ENCODE measurements at regions not wholly inside any gene's neighbourhood (a gene's known extent, or its start where the extent isn't known, plus 50 kb on each side); places are given as distances from the start of the nearest gene placed in this dataset.

DNA sequence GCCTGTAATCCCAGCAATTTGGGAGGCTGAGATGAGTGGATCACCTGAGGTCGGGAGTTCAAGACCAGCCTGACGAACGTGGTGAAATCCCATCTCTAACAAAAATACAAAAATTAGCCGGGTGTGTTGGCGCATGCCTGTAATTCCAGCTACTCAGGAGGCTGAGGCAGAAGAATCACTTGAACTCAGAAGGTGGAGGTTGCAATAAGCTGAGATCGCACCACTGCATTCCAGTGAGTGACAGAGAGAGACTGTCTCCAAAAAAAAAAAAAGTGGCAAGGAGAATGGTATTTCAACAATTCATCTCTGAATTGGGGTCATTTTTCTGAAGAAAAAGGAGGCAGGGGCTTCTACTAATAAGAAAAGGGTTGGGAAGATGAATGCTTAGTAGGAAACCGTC lies 111.5 kb upstream of the NHSL1 start:
- Histone ChIP-seq H3K9me3 (ENCODE audit: low read depth, low read length, poor library complexity, severe bottlenecking) (no peaks in the 10 kb centered on the region), H3K4me1 (ENCODE audit: insufficient read depth, low read length, poor library complexity, severe bottlenecking) (peaks cover 4% of the 10 kb centered on the region), H3K27ac (ENCODE audit: low read depth, low read length, poor library complexity, severe bottlenecking) (no peak overlapping the region), H3K4me3 (ENCODE audit: low read depth, low read length, poor library complexity, severe bottlenecking) (no peak overlapping the region), H3K27me3 (replicated peaks; ENCODE audit: insufficient read depth, low read depth, low read length, poor library complexity) (no peaks in the 10 kb centered on the region), H3K36me3 (ENCODE audit: insufficient read depth, low read length, poor library complexity, severe bottlenecking) (no peaks in the 10 kb centered on the region)
- DNase-seq (ENCODE audit: low spot score) = no peak
- no TSS peak for BruUV-seq (replicated peaks)
- POLR2A ChIA-PET (ENCODE audit: low non-redundant PET) = no interaction called here
- CTCF ChIA-PET = no interaction called here
- TF ChIP-seq, protein P1, sequence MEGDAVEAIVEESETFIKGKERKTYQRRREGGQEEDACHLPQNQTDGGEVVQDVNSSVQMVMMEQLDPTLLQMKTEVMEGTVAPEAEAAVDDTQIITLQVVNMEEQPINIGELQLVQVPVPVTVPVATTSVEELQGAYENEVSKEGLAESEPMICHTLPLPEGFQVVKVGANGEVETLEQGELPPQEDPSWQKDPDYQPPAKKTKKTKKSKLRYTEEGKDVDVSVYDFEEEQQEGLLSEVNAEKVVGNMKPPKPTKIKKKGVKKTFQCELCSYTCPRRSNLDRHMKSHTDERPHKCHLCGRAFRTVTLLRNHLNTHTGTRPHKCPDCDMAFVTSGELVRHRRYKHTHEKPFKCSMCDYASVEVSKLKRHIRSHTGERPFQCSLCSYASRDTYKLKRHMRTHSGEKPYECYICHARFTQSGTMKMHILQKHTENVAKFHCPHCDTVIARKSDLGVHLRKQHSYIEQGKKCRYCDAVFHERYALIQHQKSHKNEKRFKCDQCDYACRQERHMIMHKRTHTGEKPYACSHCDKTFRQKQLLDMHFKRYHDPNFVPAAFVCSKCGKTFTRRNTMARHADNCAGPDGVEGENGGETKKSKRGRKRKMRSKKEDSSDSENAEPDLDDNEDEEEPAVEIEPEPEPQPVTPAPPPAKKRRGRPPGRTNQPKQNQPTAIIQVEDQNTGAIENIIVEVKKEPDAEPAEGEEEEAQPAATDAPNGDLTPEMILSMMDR (conservative IDR thresholded peaks at IDR 0.05; ENCODE audit: low read depth, low read length) = no peak
- no peak for TF ChIP-seq EZH2 (IDR thresholded peaks at IDR 0.05; ENCODE audit: borderline replicate concordance, low read depth, low read length, poor library complexity, severe bottlenecking)
- intact Hi-C loops (cut with micrococcal nuclease; ENCODE audit: unreplicated experiment) = no loop called here

DNA sequence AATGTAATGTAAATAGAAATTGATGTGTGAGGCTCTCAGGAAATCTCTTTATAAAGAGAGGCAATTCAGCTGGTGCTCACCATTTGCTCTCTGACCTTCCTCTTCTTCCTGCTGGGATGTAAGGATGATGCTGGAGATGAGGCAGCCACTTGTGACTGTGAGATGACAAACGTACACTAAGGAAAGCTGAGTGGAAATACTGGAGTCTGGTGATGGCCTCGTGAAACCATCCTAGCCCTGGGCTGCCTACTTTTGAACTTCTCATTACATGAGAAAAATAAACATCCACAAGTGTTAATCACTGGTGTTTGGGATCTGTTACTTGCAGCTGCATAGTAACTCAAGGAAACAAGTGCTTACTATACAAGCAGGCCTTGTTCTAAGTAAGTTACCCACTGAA lies 114.9 kb upstream of the NHSL1 start:
- POLR2A ChIA-PET (ENCODE audit: low non-redundant PET) = no interaction called here
- BruUV-seq (replicated peaks) = no TSS peak
- TF ChIP-seq, protein P1 (conservative IDR thresholded peaks at IDR 0.05; ENCODE audit: low read depth, low read length) = no peak
- no peak for TF ChIP-seq EZH2 (IDR thresholded peaks at IDR 0.05; ENCODE audit: borderline replicate concordance, low read depth, low read length, poor library complexity, severe bottlenecking)

DNA sequence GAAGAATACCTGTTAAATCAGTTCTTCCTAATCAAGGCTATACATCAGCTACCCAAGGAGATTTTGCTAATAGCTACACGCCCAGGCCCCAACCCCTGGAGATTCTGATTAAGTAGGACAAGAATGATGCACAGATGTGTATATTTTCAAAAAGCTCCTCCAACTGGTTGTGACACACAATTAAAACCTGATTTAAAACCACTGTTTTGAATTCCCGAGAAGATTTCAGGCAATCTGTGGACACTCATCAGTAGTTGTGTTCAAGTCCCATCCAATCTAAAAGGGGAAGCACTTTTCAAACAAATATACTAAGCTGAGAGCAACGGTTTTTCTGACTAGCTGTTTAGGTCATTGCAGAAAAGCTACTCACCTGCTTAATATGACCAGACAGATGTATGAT lies 118.9 kb upstream of the NHSL1 start:
- Histone ChIP-seq H3K4me3 (ENCODE audit: low read depth, low read length, poor library complexity, severe bottlenecking) (no peak overlapping the region), H3K4me1 (ENCODE audit: insufficient read depth, low read length, poor library complexity, severe bottlenecking) (no peaks in the 10 kb centered on the region), H3K36me3 (ENCODE audit: insufficient read depth, low read length, poor library complexity, severe bottlenecking) (no peaks in the 10 kb centered on the region), H3K27ac (ENCODE audit: low read depth, low read length, poor library complexity, severe bottlenecking) (no peak overlapping the region), H3K27me3 (replicated peaks; ENCODE audit: insufficient read depth, low read depth, low read length, poor library complexity) (no peaks in the 10 kb centered on the region), H3K9me3 (ENCODE audit: low read depth, low read length, poor library complexity, severe bottlenecking) (no peaks in the 10 kb centered on the region)
- POLR2A ChIA-PET (ENCODE audit: low non-redundant PET) = no interaction called here
- no peak for DNase-seq (ENCODE audit: low spot score)
- no TSS peak for BruUV-seq (replicated peaks)
- CTCF ChIA-PET = no interaction called here
- intact Hi-C loops (cut with micrococcal nuclease; ENCODE audit: unreplicated experiment) = no loop called here
- TF ChIP-seq, protein P1 (conservative IDR thresholded peaks at IDR 0.05; ENCODE audit: low read depth, low read length) = no peak
- TF ChIP-seq EZH2 (IDR thresholded peaks at IDR 0.05; ENCODE audit: borderline replicate concordance, low read depth, low read length, poor library complexity, severe bottlenecking) = no peak

More for the DNA sequence above, 114.9 kb upstream of the NHSL1 start:
- Histone ChIP-seq H3K4me3 (ENCODE audit: low read depth, low read length, poor library complexity, severe bottlenecking) (no peak overlapping the region), H3K4me1 (ENCODE audit: insufficient read depth, low read length, poor library complexity, severe bottlenecking) (no peaks in the 10 kb centered on the region), H3K9me3 (ENCODE audit: low read depth, low read length, poor library complexity, severe bottlenecking) (no peaks in the 10 kb centered on the region), H3K27me3 (replicated peaks; ENCODE audit: insufficient read depth, low read depth, low read length, poor library complexity) (no peaks in the 10 kb centered on the region), H3K27ac (ENCODE audit: low read depth, low read length, poor library complexity, severe bottlenecking) (no peak overlapping the region), H3K36me3 (ENCODE audit: insufficient read depth, low read length, poor library complexity, severe bottlenecking) (no peaks in the 10 kb centered on the region)
- DNase-seq (ENCODE audit: low spot score) = no peak
- CTCF ChIA-PET = no interaction called here
- intact Hi-C loops (cut with micrococcal nuclease; ENCODE audit: unreplicated experiment) = no loop called here

All from A673 (cell line).